KMS-11 (cell line): ENCODE measurements at regions not wholly inside any gene's neighbourhood (a gene's known extent, or its start where the extent isn't known, plus 50 kb on each side); places are given as distances from the start of the nearest gene placed in this dataset.

Source experiments
- H2AFZ ChIP-seq: fragments of 200-600 bp; sonication (generic); 2 replicates; pipeline ENCODE4 v1.6.1; 2016; ENCODE audit warnings: antibody characterized with exemption, mixed run types, low read depth
- H3K27ac ChIP-seq: fragments of 200-600 bp; sonication (generic); 2 replicates; pipeline ENCODE4 v1.6.1; 2016; ENCODE audit warnings: mild to moderate bottlenecking, mixed run types
- H3K27me3 ChIP-seq: fragments of 200-600 bp; sonication (generic); 2 replicates; pipeline ENCODE4 v1.6.1; 2017; ENCODE audit warnings: mild to moderate bottlenecking, low read depth, mixed run types, moderate library complexity; ENCODE audit not compliant: insufficient read depth
- H3K36me3 ChIP-seq: fragments of 200-600 bp; sonication (generic); 2 replicates; pipeline ENCODE4 v1.6.1; 2017; ENCODE audit warnings: mild to moderate bottlenecking, mixed run types; ENCODE audit not compliant: insufficient read depth
- H3K4me1 ChIP-seq: fragments of 200-600 bp; sonication (generic); 2 replicates; pipeline ENCODE4 v1.6.1; 2016; ENCODE audit warnings: mild to moderate bottlenecking, low read depth, mixed run types; ENCODE audit not compliant: poor library complexity, severe bottlenecking
- H3K4me2 ChIP-seq: fragments of 200-600 bp; sonication (generic); 2 replicates; pipeline ENCODE4 v1.7.0; 2016; ENCODE audit warnings: mild to moderate bottlenecking, mixed run types
- H3K4me3 ChIP-seq: fragments of 200-600 bp; sonication (generic); IDR thresholded peaks from 2 replicates; pipeline ENCODE4 v1.6.1; 2017; ENCODE audit warnings: low read depth, low read length, mixed read lengths; ENCODE audit not compliant: insufficient read depth
- H3K79me2 ChIP-seq: fragments of 200-600 bp; sonication (generic); 2 replicates; pipeline ENCODE4 v1.6.1; 2016; ENCODE audit warnings: low read depth, mixed run types; ENCODE audit not compliant: insufficient read depth
- H3K9ac ChIP-seq: fragments of 200-600 bp; sonication (generic); 2 replicates; pipeline ENCODE4 v1.6.1; 2016; ENCODE audit warnings: mild to moderate bottlenecking, mixed run types
- H4K20me1 ChIP-seq: fragments of 200-600 bp; sonication (generic); 2 replicates; pipeline ENCODE4 v1.6.1; 2016; ENCODE audit warnings: mild to moderate bottlenecking, mixed run types; ENCODE audit not compliant: insufficient read depth
- TF ChIP-seq, protein P1 (sequence below): fragments of 200-600 bp; sonication (generic); conservative IDR thresholded peaks from 2 replicates; pipeline ENCODE4 v1.6.1; 2017; ENCODE audit warnings: low read depth, mild to moderate bottlenecking, antibody characterized with exemption, low read length, moderate library complexity, mixed read lengths

DNA sequence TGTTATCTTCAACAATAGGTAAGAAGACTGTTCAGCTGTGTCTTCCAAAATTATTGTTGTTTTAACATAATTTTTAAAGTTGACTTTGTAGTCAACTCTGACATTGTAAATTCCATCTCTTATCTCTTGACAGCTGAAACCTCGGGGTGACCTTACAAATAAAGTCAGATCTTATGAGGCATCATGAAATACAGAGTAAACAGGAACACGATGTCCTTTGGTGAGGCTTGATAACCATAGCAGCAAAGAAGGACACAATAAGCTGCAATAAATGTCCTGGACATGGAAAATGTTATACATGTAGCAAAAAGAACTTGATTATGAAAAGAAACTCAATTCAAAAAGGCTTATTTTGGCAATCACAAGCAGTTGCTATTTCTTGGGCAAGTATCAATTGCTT is 618.9 kb upstream of the SLC39A10 start:
- Histone ChIP-seq H3K4me1 (no peaks in the 10 kb centered on the region), H3K27me3 (no peaks in the 10 kb centered on the region), H3K36me3 (no peaks in the 10 kb centered on the region), H3K27ac (no peak overlapping the region), H4K20me1 (no peaks in the 10 kb centered on the region), H3K79me2 (no peaks in the 10 kb centered on the region), H2AFZ (no peak overlapping the region), H3K4me2 (no peak overlapping the region), H3K4me3 (no peak overlapping the region), H3K9ac (no peak overlapping the region)
- TF ChIP-seq, protein P1, sequence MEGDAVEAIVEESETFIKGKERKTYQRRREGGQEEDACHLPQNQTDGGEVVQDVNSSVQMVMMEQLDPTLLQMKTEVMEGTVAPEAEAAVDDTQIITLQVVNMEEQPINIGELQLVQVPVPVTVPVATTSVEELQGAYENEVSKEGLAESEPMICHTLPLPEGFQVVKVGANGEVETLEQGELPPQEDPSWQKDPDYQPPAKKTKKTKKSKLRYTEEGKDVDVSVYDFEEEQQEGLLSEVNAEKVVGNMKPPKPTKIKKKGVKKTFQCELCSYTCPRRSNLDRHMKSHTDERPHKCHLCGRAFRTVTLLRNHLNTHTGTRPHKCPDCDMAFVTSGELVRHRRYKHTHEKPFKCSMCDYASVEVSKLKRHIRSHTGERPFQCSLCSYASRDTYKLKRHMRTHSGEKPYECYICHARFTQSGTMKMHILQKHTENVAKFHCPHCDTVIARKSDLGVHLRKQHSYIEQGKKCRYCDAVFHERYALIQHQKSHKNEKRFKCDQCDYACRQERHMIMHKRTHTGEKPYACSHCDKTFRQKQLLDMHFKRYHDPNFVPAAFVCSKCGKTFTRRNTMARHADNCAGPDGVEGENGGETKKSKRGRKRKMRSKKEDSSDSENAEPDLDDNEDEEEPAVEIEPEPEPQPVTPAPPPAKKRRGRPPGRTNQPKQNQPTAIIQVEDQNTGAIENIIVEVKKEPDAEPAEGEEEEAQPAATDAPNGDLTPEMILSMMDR: no peak

DNA sequence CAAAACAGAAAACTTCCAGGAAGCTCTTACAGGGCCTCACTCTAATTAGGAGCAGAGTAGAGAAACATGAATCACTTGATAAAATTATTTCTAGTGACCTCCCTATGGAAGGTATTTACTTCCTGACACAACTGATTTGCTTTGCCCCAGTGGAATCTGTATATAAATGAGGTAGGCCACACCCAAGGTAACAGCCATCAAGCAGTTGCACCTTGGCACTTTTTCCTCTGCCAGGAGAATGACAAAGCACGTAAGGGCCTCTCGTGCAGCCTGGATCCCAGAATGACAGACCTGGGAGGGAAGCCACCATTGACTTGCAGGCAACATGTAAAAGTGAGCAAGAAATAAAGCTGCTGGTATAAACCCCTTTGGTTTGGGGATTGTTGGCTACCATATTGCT is 620.0 kb upstream of the SLC39A10 start:
- H3K4me2 ChIP-seq: no peak overlapping the region
- no peak overlapping the region for H3K27ac ChIP-seq
- no peak overlapping the region for H3K9ac ChIP-seq
- no peaks in the 10 kb centered on the region for H3K36me3 ChIP-seq
- no peaks in the 10 kb centered on the region for H3K4me1 ChIP-seq
- H3K27me3 ChIP-seq: no peaks in the 10 kb centered on the region
- H2AFZ ChIP-seq: no peak overlapping the region
- no peaks in the 10 kb centered on the region for H4K20me1 ChIP-seq
- no peaks in the 10 kb centered on the region for H3K79me2 ChIP-seq
- TF ChIP-seq, protein P1: no peak
- H3K4me3 ChIP-seq: no peak overlapping the region

DNA sequence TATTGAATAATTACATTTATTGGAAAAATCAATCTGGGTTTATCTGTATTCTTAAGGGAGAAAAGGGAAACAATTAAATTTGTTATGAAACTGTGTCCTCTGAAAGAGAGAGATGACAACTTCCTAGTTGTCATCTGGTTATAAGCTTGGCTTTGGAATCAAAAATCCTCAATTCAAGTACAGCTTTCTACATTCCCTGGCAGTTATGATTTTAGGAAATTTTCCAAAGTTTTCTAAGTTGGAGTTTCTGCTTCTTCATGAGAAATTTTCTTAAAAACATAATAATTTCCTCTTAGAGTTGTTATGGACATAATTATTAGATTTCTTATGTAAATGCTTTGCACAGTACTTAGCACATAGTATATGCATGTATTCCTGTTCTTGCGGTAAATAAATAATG is 625.6 kb upstream of the SLC39A10 start:
- Histone ChIP-seq H3K4me1 (no peaks in the 10 kb centered on the region), H3K36me3 (no peaks in the 10 kb centered on the region), H3K4me2 (no peak overlapping the region), H2AFZ (no peak overlapping the region), H3K27me3 (no peaks in the 10 kb centered on the region), H3K4me3 (no peak overlapping the region), H3K79me2 (no peaks in the 10 kb centered on the region), H3K9ac (no peak overlapping the region), H3K27ac (no peak overlapping the region), H4K20me1 (no peaks in the 10 kb centered on the region)
- TF ChIP-seq, protein P1: no peak

DNA sequence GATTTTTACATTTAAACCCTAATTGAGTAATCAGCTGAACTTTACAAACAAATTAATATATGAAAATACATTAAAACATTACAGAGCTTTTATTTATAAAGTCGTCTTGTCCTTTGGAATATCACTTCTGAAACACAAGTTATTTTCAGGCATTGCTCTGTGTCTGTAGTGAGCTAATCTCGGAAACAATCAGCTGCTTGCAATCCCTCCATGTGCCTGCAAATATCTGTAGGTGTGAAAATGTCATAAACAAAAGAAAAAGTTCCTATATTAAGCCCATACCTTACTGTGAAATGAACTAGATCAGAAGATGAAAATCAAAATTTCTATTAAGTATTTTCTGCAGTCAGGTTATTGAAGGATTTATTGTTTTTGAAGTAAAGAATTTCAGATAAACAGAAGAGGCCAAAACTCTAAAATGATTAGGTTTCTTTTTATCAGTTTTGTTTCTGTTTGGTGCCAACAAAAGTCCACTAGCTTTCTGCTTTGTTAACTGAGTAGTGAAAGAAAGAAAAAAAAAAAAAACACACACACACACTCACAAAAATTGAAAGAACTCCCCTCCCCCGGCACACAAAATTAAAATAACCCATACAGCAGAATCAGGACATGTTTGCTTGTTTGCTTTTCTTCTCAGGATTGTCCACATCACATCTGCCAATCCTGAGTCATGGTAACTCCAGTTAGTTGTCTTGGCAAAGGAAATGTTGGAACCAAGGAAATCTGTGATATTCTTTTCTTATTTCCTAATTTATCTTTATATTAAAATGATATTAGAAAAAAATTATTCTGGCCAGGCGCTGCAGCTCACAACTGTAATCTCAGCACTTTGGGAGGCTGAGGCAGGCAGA is 627.0 kb upstream of the SLC39A10 start:
- no peak overlapping the region for H3K9ac ChIP-seq
- TF ChIP-seq, protein P1: no peak
- no peaks in the 10 kb centered on the region for H3K36me3 ChIP-seq
- H3K27me3 ChIP-seq: no peaks in the 10 kb centered on the region
- H3K4me1 ChIP-seq: no peaks in the 10 kb centered on the region
- no peaks in the 10 kb centered on the region for H4K20me1 ChIP-seq
- H2AFZ ChIP-seq: no peak overlapping the region; the same call in 1 of the 2 replicates
- no peak overlapping the region for H3K4me2 ChIP-seq
- H3K4me3 ChIP-seq: no peak overlapping the region
- H3K27ac ChIP-seq: no peak overlapping the region
- no peaks in the 10 kb centered on the region for H3K79me2 ChIP-seq
